GM11168 (cell line): ENCODE measurements at regions not wholly inside any gene's neighbourhood (a gene's known extent, or its start where the extent isn't known, plus 50 kb on each side); places are given as distances from the start of the nearest gene placed in this dataset.
"Not testable (repeated sequence)": the region's sequence is repeated elsewhere in the genome, so short reads cannot be mapped to it uniquely, and the experiment has no call there.

ENCODE experiments used
- in situ Hi-C: fragments of 300-500 bp; cut with MboI; formaldehyde crosslinking; loops from one replicate; pipeline ENCODE4 v1.12.0; 2022; ENCODE audit warnings: low sequenced_read_pairs; ENCODE audit not compliant: unreplicated experiment

DNA sequence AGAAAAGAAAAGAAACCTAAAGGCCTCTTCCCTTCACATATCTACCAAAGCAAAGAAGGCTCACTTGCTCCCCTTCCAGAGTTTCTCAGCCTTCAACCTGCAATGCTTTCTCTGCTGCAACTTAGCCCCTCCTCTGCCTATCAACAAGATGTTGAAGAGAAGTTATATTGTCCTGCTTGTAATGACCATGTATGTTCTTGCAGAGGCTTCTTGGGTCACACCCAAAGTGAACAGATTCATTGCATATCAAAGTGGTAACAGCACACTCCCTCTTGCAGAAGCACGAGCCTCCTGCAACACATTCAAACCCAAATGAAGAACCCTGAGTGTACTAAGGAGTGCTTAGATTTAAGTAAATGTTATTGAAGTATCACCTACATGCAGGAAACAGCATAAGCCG lies 494.3 kb downstream of the NTRK2 start:
- in situ Hi-C loops = no loop called here

DNA sequence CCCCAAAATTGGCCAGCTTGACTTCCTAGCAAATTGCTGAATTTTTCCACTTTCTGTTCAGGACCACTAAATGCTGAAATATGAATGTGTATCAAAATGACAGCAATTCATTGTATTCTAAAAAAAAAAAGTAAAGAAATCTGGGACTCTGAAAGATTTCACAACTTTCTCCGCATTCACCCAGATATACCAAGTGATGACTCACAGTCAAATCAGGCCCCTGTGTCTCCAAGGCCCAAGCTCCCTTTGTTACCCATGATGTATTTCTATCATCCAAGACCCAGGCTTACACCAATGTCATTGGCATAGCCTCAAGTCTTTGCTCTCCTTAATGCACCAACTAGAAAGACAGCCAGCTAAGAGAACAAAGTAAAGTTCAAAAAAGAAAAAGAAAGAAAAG lies 493.9 kb downstream of the NTRK2 start:
- in situ Hi-C loops = no loop called here

DNA sequence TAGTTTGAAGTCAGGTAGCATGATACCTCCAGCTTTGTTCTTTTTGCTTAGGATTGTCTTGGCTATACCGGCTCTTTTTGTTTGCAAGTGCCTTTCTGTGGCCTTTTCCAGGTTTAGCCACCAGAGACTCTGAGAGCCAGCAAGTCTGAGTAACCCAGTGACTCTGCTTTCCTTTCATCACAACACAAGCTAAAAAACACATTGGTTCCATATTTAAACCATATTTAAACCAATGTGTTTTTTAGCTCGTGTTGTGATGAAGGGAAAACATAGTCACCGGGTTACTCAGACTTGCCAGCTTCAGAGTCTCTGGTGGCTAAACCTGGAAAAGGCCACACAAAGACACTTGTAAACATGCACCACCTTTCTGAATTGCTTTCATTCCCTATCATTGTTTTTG lies 493.3 kb downstream of the NTRK2 start:
- in situ Hi-C loops = no loop called here

DNA sequence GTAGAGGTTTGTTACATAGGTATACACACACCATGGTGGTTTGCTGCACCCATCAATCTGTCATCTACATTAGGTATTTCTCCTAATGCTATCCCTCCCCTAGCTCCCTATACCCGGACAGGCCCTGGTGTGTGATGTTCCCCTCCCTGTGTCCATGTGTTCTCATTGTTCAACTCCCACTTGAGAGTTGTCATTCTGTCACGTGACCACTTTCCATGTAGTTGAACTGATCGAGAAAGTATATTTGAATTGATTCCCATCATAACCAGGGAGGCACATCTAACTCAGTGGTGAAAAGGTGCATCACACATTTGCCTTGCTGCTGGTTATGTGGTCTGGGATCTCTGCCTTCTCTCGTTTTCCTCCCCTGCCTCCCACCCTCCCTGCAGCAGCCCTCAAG lies 491.4 kb downstream of the NTRK2 start:
- in situ Hi-C loops = not testable (repeated sequence)

DNA sequence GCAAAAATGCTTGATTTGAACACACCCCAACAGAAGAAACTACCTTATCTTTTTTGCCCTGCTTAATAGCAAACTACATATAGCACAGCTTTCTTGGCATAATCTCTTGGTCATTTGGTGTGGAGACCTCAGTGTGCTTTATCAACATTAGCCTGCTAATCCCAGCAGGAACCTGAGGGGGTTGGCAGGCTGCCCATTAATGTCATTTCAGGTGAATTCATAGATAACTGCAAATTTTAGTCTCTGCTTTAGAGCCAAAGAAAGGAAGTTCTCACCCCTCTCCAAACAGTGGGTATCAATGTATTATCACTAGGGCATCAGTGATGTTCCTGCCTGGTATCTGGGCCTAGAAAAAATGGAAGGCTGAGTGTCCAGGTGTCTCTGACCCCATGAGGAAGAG lies 489.0 kb downstream of the NTRK2 start:
- in situ Hi-C loops = no loop called here

DNA sequence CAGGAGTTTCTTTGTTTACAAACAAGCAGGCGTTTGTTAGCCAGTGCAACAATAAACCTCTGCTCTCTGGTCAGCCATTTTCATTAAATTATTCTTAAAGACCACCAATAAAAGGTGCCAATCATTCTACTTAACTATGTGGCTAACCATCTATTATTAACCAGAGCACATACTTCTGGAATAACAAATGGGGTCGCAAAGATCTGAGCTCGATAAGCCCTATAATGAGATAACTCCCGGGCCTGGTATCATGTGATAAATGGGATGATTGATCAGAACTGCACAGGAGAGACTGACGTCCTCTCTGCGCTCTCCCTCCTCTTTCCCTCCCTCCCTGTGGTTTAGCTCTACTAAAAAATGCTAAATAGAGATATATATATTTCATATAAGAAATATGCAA lies 488.2 kb downstream of the NTRK2 start:
- in situ Hi-C loops = no loop called here

DNA sequence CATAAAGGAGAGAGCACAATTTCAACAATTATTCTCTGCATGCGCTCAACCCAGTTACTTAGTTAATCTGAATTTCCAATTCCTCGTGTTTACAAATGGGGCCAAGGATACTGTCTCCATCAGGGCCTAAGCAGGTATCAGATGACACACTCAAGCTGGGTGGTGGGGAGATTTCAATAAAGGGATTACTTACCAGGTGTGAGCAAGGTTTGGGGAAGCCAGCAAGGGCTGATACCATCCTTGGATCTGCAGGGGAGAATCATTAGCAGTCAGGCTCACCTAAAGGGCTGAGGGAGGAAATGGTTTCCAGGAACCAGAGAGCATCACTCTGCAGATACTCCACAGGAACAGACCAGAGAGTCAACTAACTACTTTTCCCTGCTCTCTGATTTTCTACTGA lies 487.1 kb downstream of the NTRK2 start:
- in situ Hi-C loops = no loop called here

DNA sequence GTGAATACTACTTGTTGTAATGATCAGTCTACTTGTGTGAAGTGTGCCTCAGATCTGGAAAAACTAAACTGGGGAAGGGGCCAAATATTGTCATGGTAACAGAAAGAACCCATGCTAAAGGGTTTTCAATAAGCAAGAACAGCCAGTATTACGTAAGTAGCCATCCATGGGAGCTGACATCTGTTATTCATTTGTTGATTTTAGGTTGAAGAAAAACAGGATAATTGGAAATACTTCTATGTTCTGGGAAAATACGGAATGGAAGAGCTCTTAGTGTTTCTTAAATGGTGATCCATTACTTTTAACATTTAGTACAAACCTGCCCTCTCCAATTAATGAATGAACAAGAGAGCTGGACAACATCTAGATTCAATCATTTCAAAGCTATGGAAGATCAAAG lies 485.8 kb downstream of the NTRK2 start:
- in situ Hi-C loops = no loop called here

DNA sequence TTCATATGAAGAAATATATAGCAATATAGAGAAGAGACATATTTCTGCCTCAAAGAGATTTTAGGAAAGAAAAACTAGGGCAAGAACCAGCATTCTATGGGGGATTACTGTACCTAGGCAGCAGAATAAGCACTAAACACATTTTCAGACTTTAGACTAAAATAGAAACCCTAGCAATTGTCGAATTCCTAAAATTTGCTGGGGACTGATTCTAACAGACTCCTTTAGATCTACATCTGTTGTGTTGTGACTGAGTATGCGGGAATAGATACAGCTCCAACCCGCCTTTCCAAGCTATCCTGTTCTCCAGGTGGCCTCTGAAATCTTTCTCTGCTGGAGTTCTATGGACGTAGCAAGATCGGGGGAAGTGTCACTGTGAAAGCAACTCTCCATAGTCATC lies 482.2 kb downstream of the NTRK2 start:
- in situ Hi-C loops = no loop called here

DNA sequence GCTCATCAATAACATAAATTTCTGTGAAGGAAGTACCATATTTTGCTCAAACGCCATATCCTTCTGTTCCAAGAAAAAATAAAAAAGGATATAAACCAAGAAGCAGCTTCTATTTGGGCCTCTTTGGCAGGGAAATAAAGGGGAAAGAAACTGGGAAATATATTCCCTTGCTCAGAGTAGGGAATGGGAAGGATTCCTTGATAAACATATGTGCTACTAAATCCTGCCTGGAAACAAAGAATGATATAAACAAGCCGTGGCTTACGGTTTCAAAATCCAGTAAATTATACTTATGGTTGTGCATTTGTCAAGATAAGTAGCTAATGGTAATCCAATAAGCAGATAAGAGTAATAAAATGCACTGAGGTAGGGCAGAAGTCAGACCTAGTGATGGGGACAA lies 481.6 kb downstream of the NTRK2 start:
- in situ Hi-C loops = no loop called here

DNA sequence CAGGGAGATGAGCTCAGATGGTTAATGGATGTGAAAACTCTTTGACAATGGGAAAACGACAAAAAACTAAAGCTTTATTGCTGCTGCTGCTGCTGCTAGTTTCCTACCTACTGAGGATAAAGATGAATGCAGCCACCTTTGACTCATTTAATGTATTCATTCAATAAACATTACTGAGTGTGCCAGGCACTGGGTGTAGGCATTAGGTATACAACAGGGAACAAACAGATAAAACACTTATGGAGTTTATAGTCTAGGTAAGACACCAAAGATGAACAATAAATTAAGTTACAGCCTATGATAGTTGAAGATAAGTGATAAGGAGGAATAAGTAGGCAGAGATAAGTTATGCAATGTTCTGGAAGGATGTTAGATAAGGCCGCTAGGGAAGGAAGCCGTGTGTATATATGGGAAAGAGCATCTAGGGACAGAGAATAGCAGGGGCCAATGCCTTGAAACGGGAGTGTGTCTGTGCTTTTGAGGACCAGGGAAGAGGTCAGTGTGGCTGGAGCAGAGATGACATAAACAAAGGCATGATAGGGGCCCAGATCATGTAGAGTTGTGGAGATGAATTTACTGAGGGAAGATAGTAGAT lies 477.6 kb downstream of the NTRK2 start:
- in situ Hi-C loops = loop anchor here (25.0 kb wide), 3 partner anchors 360 to 735 kb away; no protein-coding TSS in a partner anchor

DNA sequence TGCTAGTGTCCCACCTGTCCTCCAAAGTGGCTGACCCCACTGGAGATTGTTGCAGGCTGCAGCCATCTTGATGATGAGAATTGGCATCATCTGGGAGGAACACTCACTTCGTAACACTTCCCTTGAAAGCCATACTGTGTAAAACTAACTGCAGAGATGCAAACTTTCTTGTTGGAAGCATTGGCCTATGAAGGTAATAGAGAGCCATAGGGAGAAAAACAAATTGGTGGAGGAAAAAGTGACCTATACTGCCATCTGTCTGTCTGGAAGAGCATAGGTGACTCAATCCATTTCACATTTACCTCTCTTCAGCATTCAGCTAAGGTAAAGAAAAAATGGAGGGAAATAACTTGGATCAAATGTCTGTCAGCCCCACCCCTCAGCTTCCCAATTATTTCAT lies 473.4 kb downstream of the NTRK2 start:
- in situ Hi-C loops = loop anchor here (25.0 kb wide), 3 partner anchors 356 to 731 kb away; no protein-coding TSS in a partner anchor

DNA sequence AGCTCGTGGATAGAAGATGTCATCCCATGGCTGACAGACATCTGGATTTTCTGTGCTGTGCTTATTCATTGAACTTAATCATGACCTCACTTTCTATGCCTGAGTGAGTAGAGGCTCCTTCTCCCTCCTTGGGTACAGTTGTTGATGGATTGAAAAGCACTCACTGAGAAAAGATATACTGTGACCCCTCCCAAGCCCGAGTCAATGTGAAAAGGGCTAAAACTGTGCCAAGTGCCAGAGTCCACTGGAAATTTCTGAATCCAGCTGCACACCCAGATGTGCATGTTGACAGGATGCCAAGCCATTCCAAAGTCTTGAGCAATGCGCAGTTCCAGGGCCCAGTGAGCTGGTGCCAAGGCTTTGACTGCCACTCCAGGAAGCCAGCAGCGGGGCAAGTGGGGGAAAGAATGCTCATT lies 473.0 kb downstream of the NTRK2 start:
- in situ Hi-C loops = loop anchor here (25.0 kb wide), 3 partner anchors 355 to 730 kb away; no protein-coding TSS in a partner anchor

DNA sequence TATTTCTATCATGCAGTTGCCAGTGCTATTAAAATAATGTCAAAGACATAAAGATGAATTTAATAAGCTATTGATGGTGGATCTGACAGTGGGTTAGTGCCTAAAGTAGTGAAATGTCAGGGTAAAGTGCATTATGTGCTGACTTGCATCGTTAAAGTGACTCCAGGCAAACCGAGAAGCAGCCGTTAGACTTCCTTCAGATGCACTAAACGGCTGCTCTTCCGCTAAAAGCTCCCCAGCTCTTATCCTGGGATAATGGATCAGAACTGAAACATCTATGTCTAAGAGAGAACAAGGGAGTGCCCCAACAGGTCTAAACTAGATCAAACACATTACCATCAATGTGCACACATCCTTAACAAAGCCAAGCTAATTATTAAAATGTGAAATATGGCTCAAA lies 468.2 kb downstream of the NTRK2 start:
- in situ Hi-C loops = loop anchor here (25.0 kb wide), 3 partner anchors 350 to 725 kb away; no protein-coding TSS in a partner anchor

DNA sequence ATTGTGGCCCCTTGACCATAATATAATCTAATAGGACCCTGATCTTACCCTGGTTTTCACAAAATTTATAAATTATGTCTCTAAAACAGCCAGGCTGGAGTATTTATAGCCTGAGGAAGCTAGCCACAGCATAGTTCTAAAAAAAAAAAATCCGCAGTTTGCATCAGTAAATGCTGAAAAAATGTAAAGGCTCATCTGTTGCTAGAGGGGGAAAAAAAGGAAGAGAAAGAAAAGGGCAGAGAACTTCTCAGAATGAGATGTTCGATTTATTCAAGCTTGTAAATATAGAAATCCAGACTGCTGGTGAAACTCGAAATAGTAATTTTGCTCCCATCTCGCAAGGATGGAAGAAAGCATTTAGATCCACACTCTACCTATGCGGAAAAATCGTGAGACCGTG lies 467.5 kb downstream of the NTRK2 start:
- in situ Hi-C loops = loop anchor here (25.0 kb wide), 3 partner anchors 350 to 725 kb away; no protein-coding TSS in a partner anchor

DNA sequence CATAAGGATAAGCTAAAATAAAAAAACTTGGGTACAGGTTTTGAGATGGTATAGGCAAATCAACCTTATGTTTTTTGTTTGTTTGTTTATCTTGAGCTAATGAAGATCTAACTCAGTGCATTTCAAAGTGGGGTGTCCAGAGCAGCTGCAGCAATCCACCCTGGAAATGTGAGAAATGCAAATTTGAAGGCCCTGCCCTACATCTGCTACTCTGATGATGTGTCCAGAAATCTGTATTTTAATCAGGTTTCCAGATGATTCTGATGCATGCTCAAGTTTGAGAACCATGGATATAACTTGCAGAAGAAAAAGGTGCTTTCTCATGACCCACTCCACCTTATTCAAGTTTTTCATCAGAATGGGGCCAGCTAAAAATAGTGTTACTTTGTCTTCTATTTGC lies 467.0 kb downstream of the NTRK2 start:
- in situ Hi-C loops = loop anchor here (25.0 kb wide), 3 partner anchors 349 to 724 kb away; no protein-coding TSS in a partner anchor

DNA sequence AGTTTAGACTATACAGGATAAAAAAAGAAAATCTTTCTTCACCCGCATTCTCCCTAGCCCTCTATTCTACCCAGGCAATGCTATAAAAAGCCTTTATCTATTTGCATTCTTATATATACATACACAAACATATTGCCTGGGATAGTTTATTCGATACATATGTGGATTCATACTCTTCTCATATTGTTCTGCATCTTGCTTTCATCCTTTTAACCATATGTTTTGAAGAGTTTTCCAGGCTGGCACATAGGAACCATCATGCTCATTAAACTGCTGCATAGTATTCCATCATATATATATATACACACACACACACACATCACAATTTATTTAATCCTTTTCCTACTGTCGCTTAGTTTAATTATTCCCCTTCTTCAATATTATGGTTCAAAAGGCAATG lies 461.2 kb downstream of the NTRK2 start:
- in situ Hi-C loops = loop anchor here (25.0 kb wide), 3 partner anchors 343 to 718 kb away; no protein-coding TSS in a partner anchor

DNA sequence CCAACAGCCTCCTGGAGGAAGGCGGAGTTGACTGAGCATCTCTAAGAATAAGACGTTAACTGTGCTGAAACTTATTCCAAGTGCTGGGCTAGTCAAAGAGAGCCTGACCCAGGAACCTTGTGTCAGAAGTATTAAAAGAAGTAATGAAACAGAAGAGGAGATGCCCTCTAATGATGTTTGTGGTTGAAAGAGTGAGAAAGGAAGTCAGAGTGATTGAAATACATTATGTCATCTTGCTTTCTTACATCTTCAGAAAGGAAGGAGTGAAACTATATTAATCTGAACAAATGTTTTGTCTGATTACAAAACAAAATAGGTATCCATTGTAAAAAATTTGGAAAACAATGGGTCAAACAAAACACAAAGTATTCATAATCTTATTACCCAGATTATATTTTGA lies 460.7 kb downstream of the NTRK2 start:
- in situ Hi-C loops = loop anchor here (25.0 kb wide), 3 partner anchors 343 to 718 kb away; no protein-coding TSS in a partner anchor

DNA sequence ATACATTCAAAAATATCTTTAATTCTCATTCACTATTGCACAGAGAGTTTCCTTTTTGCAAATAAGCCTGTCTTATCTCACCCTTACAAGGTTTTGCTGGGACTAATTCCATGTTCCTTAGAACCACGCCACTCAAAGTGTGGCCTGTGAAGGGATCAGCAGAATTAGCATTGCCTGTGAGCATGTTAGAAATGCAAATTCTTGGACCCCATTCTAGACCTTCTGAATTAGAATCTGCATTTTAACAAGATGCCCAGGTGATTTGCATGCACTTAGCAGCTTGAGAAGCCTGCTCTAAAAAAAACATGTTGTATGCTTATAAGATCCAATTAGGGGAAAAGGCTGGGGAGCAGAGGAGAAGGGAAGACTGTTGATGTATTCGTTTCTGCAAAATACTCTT lies 460.0 kb downstream of the NTRK2 start:
- in situ Hi-C loops = loop anchor here (25.0 kb wide), 3 partner anchors 342 to 717 kb away; no protein-coding TSS in a partner anchor

DNA sequence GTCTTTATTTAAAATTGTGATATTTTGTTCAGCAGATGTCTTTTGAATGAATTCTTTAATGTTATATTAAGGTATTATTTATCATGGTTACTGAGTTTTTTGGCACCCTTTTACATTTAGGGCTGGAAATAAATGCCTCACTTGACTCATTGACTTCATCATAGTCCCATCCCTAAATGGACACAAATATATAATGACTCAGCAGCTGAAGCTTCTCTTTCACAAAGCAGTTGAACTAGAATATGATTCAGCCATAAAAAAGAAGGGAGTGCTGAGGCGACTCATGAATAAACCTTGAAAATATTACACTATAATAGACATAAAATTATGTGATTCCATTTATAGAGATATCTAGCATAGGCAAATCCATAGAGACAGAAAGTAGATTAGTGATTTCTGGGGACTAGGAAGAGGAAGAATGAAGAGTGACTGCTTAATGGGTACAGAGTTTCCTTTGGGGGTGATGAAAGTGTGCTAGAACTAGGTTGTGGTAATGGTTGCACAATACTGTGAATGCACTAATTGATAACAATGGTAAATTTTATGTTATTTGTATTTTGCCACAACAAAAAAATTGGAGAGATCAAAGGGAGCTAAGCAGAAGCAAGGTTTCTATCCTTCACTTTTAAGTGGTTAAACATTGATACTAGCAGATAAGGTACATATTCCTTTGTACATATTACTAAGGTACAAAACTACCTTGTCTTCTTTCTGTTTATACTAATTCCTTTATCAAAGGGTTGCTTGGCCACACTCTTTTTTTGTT lies 449.6 kb downstream of the NTRK2 start:
- in situ Hi-C loops = no loop called here

DNA sequence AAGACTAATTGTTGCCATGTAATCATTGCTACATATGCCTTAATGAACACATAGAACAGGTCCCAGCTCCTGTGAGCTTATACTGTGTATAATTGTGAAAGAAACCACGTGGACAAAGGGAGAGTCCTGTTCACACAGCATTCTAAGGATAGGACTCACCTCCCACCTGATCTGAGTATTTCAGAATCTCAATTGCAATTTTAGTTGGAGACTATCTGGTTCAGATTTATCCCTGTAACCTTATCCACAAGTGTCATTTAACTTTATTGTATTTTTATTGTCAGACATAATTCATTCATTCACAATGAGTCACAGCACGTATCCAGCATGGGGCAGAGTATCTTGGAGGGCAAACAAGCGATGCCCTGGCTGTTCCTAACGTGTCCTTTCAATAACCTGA lies 448.3 kb downstream of the NTRK2 start:
- in situ Hi-C loops = no loop called here
